Trophoblast cell (in vitro differentiated cells and primary cell): ENCODE measurements at regions not wholly inside any gene's neighbourhood (a gene's known extent, or its start where the extent isn't known, plus 50 kb on each side); places are given as distances from the start of the nearest gene placed in this dataset.

Experiments
- DNase-seq, 2 donors: peaks; one replicate each; pipeline ENCODE4 v3.0.0-alpha.2; 2016
- H2AFZ ChIP-seq: 2 replicates; pipeline ENCODE4 v1.6.1; 2013; ENCODE audit warnings: low read length, moderate library complexity, mild to moderate bottlenecking; ENCODE audit not compliant: insufficient read depth, poor library complexity
- H2AK5ac ChIP-seq: 2 replicates; pipeline ENCODE4 v1.6.1; 2013; ENCODE audit warnings: mild to moderate bottlenecking, low read length
- H2BK120ac ChIP-seq: 2 replicates; pipeline ENCODE4 v1.6.1; 2013; ENCODE audit warnings: low read length, mild to moderate bottlenecking, moderate library complexity; ENCODE audit not compliant: insufficient read depth, poor library complexity
- H2BK12ac ChIP-seq: 2 replicates; pipeline ENCODE4 v1.6.1; 2013; ENCODE audit warnings: mild to moderate bottlenecking, low read length, moderate library complexity
- H2BK5ac ChIP-seq: 2 replicates; pipeline ENCODE4 v1.6.1; 2013; ENCODE audit warnings: low read length, low read depth, moderate library complexity, mild to moderate bottlenecking; ENCODE audit not compliant: poor library complexity
- H3K14ac ChIP-seq: 2 replicates; pipeline ENCODE4 v1.6.1; 2013; ENCODE audit warnings: mild to moderate bottlenecking, low read length
- H3K18ac ChIP-seq: 2 replicates; pipeline ENCODE4 v1.6.1; 2013; ENCODE audit warnings: mild to moderate bottlenecking, low read length
- H3K23ac ChIP-seq: 2 replicates; pipeline ENCODE4 v1.6.1; 2013; ENCODE audit warnings: low read length
- H3K27ac ChIP-seq: 2 replicates; pipeline ENCODE4 v1.5.1; 2013; ENCODE audit warnings: low read depth, mild to moderate bottlenecking, inconsistent platforms, low read length, moderate library complexity
- H3K27me3 ChIP-seq: 2 replicates; pipeline ENCODE4 v1.6.1; 2013; ENCODE audit warnings: inconsistent platforms, mild to moderate bottlenecking, low read length, moderate library complexity; ENCODE audit not compliant: insufficient read depth
- H3K36me3 ChIP-seq, 2 experiments: 1 replicate in 1 of 2; 2 replicates in 1 of 2; pipeline ENCODE4 v1.6.1; 2013; ENCODE audit warnings: low read length in 2 of 2, mild to moderate bottlenecking in 2 of 2, moderate library complexity in 1 of 2; ENCODE audit not compliant: insufficient read depth in 2 of 2, control insufficient read depth in 1 of 2
- H3K4ac ChIP-seq: 2 replicates; pipeline ENCODE4 v1.6.1; 2013; ENCODE audit warnings: low read depth, mild to moderate bottlenecking, low read length, moderate library complexity
- H3K4me1 ChIP-seq, 2 experiments: 1 replicate in 1 of 2; 2 replicates in 1 of 2; pipeline ENCODE4 v1.6.1; 2013; ENCODE audit warnings: low read length in 2 of 2, mild to moderate bottlenecking in 2 of 2, moderate library complexity in 1 of 2; ENCODE audit not compliant: insufficient read depth in 2 of 2, control insufficient read depth in 1 of 2
- H3K4me2 ChIP-seq: 2 replicates; pipeline ENCODE4 v1.6.1; 2013; ENCODE audit warnings: inconsistent platforms, mild to moderate bottlenecking, low read length, moderate library complexity
- H3K4me3 ChIP-seq: 2 replicates; pipeline ENCODE4 v1.5.1; 2013; ENCODE audit warnings: mild to moderate bottlenecking, low read depth, low read length, inconsistent platforms
- H3K79me1 ChIP-seq: one replicate; pipeline ENCODE4 v1.6.1; 2013; ENCODE audit warnings: low read length
- H3K79me2 ChIP-seq: 2 replicates; pipeline ENCODE4 v1.6.1; 2013; ENCODE audit warnings: low read length, mild to moderate bottlenecking; ENCODE audit not compliant: control insufficient read depth, insufficient read depth, poor library complexity
- H3K9ac ChIP-seq: 2 replicates; pipeline ENCODE4 v1.6.1; 2013; ENCODE audit warnings: mild to moderate bottlenecking, low read length
- H3K9me3 ChIP-seq: 2 replicates; pipeline ENCODE4 v1.6.1; 2013; ENCODE audit warnings: low read depth, mild to moderate bottlenecking, control low read depth, inconsistent platforms, low read length; ENCODE audit not compliant: insufficient read depth
- H4K12ac ChIP-seq: 2 replicates; pipeline ENCODE4 v1.6.1; 2013; ENCODE audit warnings: low read depth, mild to moderate bottlenecking, low read length, moderate library complexity
- H4K8ac ChIP-seq: 2 replicates; pipeline ENCODE4 v1.6.1; 2013; ENCODE audit warnings: low read depth, mild to moderate bottlenecking, low read length, moderate library complexity
- H4K91ac ChIP-seq: one replicate; pipeline ENCODE4 v1.6.1; 2013; ENCODE audit warnings: low read depth, mild to moderate bottlenecking, low read length, moderate library complexity
- WGBS: extraction: QIAGEN DNeasy Blood & Tissue Kit; methylation state at CpG from one replicate; pipeline ENCODE4 v1.1.7; 2013; ENCODE audit warnings: missing lambda C conversion rate; ENCODE audit not compliant: insufficient read length, insufficient coverage; ENCODE audit errors: extremely low coverage; 5-methylcytosine and 5-hydroxymethylcytosine counted together

GRCh38 chr7:124208642-124209041, 175.8 kb upstream of the TMEM229A start:
- no peak overlapping the region for H2BK12ac ChIP-seq
- H3K14ac ChIP-seq: no peak overlapping the region
- H3K79me1 ChIP-seq: no peaks in the 10 kb centered on the region
- H3K4ac ChIP-seq: no peak overlapping the region
- H3K23ac ChIP-seq: no peak overlapping the region
- H4K91ac ChIP-seq: no peak overlapping the region
- no peak for DNase-seq
- H3K18ac ChIP-seq: no peak overlapping the region
- H3K4me2 ChIP-seq: no peak overlapping the region
- no peak overlapping the region for H4K12ac ChIP-seq
- no peak overlapping the region for H3K9ac ChIP-seq
- no peak overlapping the region for H2AFZ ChIP-seq
- no peak overlapping the region for H4K8ac ChIP-seq
- H3K4me3 ChIP-seq: no peak overlapping the region
- no peaks in the 10 kb centered on the region for H3K36me3 ChIP-seq
- no peak overlapping the region for H2AK5ac ChIP-seq
- no peak overlapping the region for H3K27ac ChIP-seq
- no peaks in the 10 kb centered on the region for H3K9me3 ChIP-seq
- H3K79me2 ChIP-seq: no peaks in the 10 kb centered on the region
- no peaks in the 10 kb centered on the region for H3K27me3 ChIP-seq
- no peak overlapping the region for H2BK5ac ChIP-seq
- WGBS: no CpG with 5 or more reads among the region's 2 CpGs
- H2BK120ac ChIP-seq: no peak overlapping the region
- H3K4me1 ChIP-seq: no peaks in the 10 kb centered on the region

- WGBS: no CpG with 5 or more reads among the region's 2 CpGs
- Histone ChIP-seq H3K4ac (no peak overlapping the region), H3K4me1 (no peaks in the 10 kb centered on the region), H4K91ac (no peak overlapping the region), H3K23ac (no peak overlapping the region), H3K9me3 (no peaks in the 10 kb centered on the region), H3K18ac (no peak overlapping the region), H2BK5ac (no peak overlapping the region), H3K14ac (no peak overlapping the region), H4K8ac (no peak overlapping the region), H3K9ac (no peak overlapping the region), H2BK120ac (no peak overlapping the region), H3K79me1 (no peaks in the 10 kb centered on the region), H3K27me3 (no peaks in the 10 kb centered on the region), H3K36me3 (no peaks in the 10 kb centered on the region), H2AFZ (no peak overlapping the region), H3K4me2 (no peak overlapping the region), H3K79me2 (no peaks in the 10 kb centered on the region), H3K4me3 (no peak overlapping the region), H2AK5ac (no peak overlapping the region), H3K27ac (no peak overlapping the region), H4K12ac (no peak overlapping the region), H2BK12ac (no peak overlapping the region)
- DNase-seq: no peak
Measured at GRCh38 chr7:124208173-124208572, 175.3 kb upstream of the TMEM229A start.

GRCh38 chr7:124205526-124205925, 172.7 kb upstream of the TMEM229A start:
- no peak overlapping the region for H3K14ac ChIP-seq
- H3K27ac ChIP-seq: no peak overlapping the region
- H3K18ac ChIP-seq: no peak overlapping the region
- no peak overlapping the region for H3K4me3 ChIP-seq
- no peak overlapping the region for H2BK12ac ChIP-seq
- no peak overlapping the region for H3K4ac ChIP-seq
- no peak overlapping the region for H4K8ac ChIP-seq
- H3K4me2 ChIP-seq: no peak overlapping the region
- H2BK120ac ChIP-seq: no peak overlapping the region
- no peak overlapping the region for H4K91ac ChIP-seq
- no CpG with 5 or more reads among the region's 1 CpG for WGBS
- no peak for DNase-seq
- H2BK5ac ChIP-seq: no peak overlapping the region
- H3K36me3 ChIP-seq: no peaks in the 10 kb centered on the region
- H4K12ac ChIP-seq: no peak overlapping the region
- H2AK5ac ChIP-seq: no peak overlapping the region
- H3K9ac ChIP-seq: no peak overlapping the region
- H3K9me3 ChIP-seq: no peaks in the 10 kb centered on the region
- no peaks in the 10 kb centered on the region for H3K4me1 ChIP-seq
- H3K79me1 ChIP-seq: no peaks in the 10 kb centered on the region
- H2AFZ ChIP-seq: no peak overlapping the region
- H3K23ac ChIP-seq: no peak overlapping the region
- H3K79me2 ChIP-seq: no peaks in the 10 kb centered on the region
- no peaks in the 10 kb centered on the region for H3K27me3 ChIP-seq

- Histone ChIP-seq H2BK12ac (no peak overlapping the region), H4K91ac (no peak overlapping the region), H3K4me2 (no peak overlapping the region), H3K18ac (no peak overlapping the region), H3K79me1 (no peaks in the 10 kb centered on the region), H2AK5ac (no peak overlapping the region), H2BK120ac (no peak overlapping the region), H3K27ac (no peak overlapping the region), H3K79me2 (no peaks in the 10 kb centered on the region), H3K9ac (no peak overlapping the region), H4K8ac (no peak overlapping the region), H3K36me3 (no peaks in the 10 kb centered on the region), H3K27me3 (no peaks in the 10 kb centered on the region), H3K23ac (no peak overlapping the region), H4K12ac (no peak overlapping the region), H3K4ac (no peak overlapping the region), H2AFZ (no peak overlapping the region), H2BK5ac (no peak overlapping the region), H3K4me1 (no peaks in the 10 kb centered on the region), H3K9me3 (no peaks in the 10 kb centered on the region), H3K4me3 (no peak overlapping the region), H3K14ac (no peak overlapping the region)
- DNase-seq: no peak
- no CpG with 5 or more reads among the region's 1 CpG for WGBS
Measured at GRCh38 chr7:124202546-124202945, 169.7 kb upstream of the TMEM229A start.
